Left lung (tissue), 4 donors: ENCODE measurements at regions not wholly inside any gene's neighbourhood (a gene's known extent, or its start where the extent isn't known, plus 50 kb on each side); places are given as distances from the start of the nearest gene placed in this dataset.

ENCODE experiments used
- ATAC-seq: fragments of 200-7000 bp; cut with Tn5 transposase; one replicate; pipeline ENCODE4 v1.9.1; 2020; ENCODE audit warnings: moderate library complexity
- DNase-seq, 4 donors: peaks; one replicate each; pipeline ENCODE4 v3.0.0-alpha.2; 2013 to 2020
- H3K27ac ChIP-seq, 2 donors: fragments of 200-600 bp; sonication (generic) in 1 of 2; one replicate each; pipeline versions ENCODE4 v1.5.0 to v1.8.0; 2020 to 2021
- H3K27me3 ChIP-seq, 2 donors: fragments of 200-600 bp; sonication (generic) in 1 of 2; one replicate each; pipeline versions ENCODE4 v1.5.0 to v1.8.0; 2020 to 2021
- H3K36me3 ChIP-seq, 2 donors: fragments of 200-600 bp; sonication (generic) in 1 of 2; one replicate each; pipeline versions ENCODE4 v1.5.0 to v1.8.0; 2020 to 2021
- H3K4me1 ChIP-seq, 2 donors: fragments of 200-600 bp; one replicate each; pipeline ENCODE4 v1.8.0; 2021
- H3K4me3 ChIP-seq, 2 donors: fragments of 200-600 bp; sonication (generic) in 1 of 2; one replicate each; pipeline versions ENCODE4 v1.5.0 to v1.8.0; 2020 to 2021; ENCODE audit warnings: mild to moderate bottlenecking in 1 of 2
- H3K9me3 ChIP-seq, 2 donors: fragments of 200-600 bp; sonication (generic) in 1 of 2; one replicate each; pipeline versions ENCODE4 v1.5.0 to v1.8.0; 2020 to 2021
- CTCF ChIP-seq, 2 donors: fragments of 200-600 bp; sonication (generic) in 1 of 2; IDR thresholded peaks; one replicate each; pipeline versions ENCODE4 v1.5.0 to v1.8.0; 2021; ENCODE audit warnings: antibody characterized with exemption in 2 of 2
- intact Hi-C, 2 donors: fragments of 100-400 bp; cut with DNase I; formaldehyde crosslinking; loops; one replicate each; pipeline versions ENCODE4 v1.11.2 to v1.14.2; 2022
- donor health status: DM: no; HTN: yes; CAD: no.
- donor health status: DM: no; HTN: no; CAD: no.

GRCh38 chr15:83396101-83396500 lies 51.0 kb upstream of the SH3GL3 start:
- Histone ChIP-seq H3K27ac (no peak overlapping the region), H3K4me1 (no peaks in the 10 kb centered on the region), H3K4me3 (no peak overlapping the region), H3K27me3 (peaks cover 0 to 63% of the 10 kb centered on the region in 2 donors), H3K36me3 (no peaks in the 10 kb centered on the region), H3K9me3 (no peaks in the 10 kb centered on the region)
- intact Hi-C loops: no loop called here
- DNase-seq: peak in 2 of 4 donors; percentile 3 to 19
- no peak for TF ChIP-seq CTCF (IDR thresholded peaks at IDR 0.05)
- ATAC-seq: no peak
